ENCODE measurements at regions not wholly inside any gene's neighbourhood (a gene's known extent, or its start where the extent isn't known, plus 50 kb on each side); places are given as distances from the start of the nearest gene placed in this dataset.

DNA sequence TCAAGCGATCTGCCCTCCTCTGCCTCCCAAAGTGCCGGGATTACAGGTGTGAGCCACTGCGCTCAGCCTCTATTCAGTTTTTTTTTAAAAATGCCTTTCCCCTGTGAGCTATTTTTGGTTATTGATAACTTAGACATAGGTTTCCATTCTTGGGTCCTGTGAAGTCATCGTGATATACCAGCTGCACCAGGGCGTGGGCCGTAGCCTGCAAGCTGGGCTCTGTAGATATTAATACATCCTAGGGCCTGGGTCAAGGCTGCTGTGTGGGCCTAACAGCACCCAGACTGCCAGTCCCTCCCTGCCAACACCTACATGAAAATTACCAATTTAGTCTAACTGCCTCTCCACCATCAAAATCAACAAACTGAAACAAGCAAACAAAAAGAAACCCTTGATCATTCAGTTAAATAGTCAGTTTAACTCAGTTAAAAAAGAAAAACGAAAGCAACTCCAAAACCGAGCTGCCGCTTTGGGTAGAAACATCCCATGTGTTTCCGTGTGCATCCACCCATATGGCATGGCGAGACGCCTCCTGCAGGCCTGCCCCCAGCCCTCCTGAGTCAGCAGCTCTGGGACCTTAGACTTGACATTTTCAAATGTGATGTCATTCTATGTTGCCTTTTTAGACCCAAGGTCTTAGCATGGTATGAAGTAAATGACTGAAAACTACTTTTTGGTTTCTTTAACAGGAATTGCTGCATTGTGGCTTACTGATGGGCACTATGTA is 330.2 kb downstream of the GLRX3 start:
- no peak for DNase-seq

DNA sequence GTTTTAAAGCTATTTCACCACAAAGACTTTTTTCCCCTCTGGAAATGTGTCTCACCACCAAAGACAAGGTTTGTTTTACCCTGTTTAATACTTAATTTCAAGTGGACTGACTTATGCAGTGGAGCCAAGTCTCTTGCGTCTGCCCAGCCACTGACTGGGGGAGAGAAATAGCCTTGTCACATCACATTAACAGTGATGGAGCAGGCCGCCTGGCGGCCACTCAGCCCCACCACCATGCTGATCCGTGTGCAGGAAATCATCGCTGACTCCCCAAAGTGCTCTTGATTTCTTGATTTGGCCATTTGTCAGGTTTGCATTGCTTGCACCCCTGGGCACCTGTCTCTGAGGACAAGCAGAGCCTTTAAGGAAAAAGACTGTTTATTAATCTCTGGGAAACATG is 334.1 kb downstream of the GLRX3 start:
- DNase-seq = peak; percentile 3

DNA sequence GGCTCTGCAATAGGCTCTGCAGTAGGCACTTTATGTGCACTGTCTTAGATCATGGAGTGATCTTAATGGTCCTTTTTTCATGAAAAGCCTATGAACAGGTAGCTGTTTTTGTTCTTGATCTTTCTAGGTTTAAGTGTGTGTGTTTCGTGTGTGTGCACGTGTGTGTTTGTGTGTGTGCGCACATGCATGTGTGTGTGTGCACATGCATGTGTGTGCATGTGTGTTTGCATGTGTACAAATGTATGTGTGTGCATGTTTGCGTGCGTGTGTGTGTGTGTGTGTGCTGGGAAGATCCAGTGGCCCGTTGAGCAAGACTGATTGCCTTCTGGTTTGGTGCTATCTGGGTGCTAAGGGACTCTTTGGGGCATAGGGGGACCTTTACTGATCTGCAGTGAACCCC is 334.8 kb downstream of the GLRX3 start:
- DNase-seq = no peak

GRCh38 chr10:130471486-130471885 is 335.3 kb downstream of the GLRX3 start:
- DNase-seq = no peak

DNA sequence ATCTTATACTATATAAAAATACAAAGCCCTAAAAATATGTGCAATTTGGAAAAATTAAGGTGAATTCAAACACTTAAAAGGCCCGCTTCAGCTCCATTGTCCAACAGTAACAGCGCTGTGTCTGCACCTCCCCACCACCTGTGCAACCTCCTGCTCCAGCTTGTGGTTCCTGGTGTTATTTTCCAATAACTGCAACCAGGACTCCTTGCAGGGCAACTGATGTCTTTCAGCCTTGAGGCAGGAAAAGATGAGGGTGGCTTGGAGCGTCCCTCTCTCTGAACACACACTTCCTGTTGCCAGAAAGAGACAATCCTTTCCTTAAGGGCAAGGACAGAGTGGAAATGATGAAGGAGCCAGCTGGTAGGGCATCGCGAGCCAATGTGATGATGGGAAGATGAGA is 336.0 kb downstream of the GLRX3 start:
- DNase-seq = no peak

GRCh38 chr10:130474591-130474990 is 338.4 kb downstream of the GLRX3 start:
- no peak for DNase-seq

- no peak for DNase-seq
Observed at GRCh38 chr10:130477360-130477759, 341.2 kb downstream of the GLRX3 start.

DNA sequence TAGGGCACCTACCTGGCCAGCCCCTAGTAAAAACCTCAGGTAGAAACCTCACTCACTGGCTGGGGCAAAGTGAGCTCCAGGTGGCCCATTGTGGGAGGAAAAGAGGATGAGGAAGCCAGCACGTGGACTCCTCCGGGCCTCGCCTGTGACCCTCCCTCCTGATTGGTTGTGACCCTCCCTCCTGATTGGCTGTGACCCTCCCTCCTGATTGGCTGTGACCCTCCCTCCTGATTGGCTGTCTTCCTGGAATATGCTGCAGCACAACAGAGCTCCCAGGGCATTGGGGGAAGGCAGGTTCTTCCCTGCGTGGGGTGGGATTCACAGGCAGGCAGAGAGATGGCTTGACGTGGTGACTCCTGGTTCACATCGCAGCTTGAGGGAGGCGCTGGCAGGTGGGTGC is 343.0 kb downstream of the GLRX3 start:
- DNase-seq = no peak

- DNase-seq = peak; percentile 42
Observed at GRCh38 chr10:130479926-130480325, 343.7 kb downstream of the GLRX3 start.

DNA sequence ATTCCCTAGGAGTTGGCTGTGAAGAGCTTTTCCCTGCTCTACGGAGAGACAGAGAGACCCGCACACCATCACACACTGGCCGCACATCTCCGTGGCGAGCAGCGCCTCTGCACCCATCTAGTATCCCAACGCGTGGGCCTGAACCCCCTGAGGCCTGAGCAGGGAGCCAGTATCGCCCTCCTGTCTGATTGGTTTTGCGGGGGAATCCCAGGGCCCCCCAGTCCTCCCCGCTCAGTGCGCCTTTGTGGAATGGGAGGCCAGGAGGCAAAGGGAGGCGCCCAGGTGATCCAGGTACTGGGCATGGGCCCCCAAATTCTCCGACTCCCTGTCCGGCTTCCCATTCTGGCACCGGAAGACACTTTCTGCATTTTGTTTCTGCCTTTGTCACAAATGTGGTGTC is 344.3 kb downstream of the GLRX3 start:
- no peak for DNase-seq

DNA sequence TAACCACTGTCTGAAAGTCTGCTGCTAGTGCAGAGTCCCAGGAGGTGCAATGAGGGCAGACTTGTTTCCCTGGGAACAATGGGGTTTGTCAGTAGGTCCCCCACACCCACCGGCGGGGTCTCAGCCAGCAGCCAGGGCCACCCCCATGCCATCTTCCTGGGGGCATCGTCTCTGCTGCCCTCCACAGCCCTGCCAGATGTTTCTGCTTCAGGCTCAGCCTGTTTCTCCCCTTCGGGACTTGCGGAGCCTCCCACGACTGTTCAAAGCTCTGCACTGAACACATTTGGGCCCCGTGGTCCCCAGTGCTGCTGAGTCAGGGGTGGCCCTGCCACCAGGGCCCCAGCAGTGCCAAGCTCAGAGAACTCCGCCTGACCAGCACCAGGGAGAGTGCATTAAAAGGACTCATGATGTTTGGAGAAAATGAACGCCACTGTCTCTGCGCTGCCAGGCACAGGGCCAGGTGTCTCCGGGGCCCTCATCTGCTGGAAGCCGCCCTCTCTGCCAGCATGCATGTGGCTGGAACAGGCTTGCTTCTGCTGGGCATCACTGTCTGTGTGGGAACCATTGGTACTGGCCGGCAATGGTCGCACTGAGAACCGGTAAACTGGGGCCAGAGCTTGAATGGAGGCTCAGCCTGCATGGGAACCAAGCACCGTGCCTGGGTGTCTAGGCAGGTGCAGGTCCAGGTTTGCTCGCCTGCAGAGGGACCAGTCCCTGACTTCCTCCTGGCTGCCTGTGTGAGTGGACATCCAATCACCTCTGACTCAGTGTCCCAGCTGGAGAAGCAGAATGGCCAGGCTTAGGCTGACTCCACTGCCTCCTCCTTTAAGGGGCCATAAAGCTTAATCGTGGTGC is 345.1 kb downstream of the GLRX3 start:
- DNase-seq = no peak

GRCh38 chr10:130481936-130482335 is 345.7 kb downstream of the GLRX3 start:
- DNase-seq = no peak

GRCh38 chr10:130483691-130484467 is 347.7 kb downstream of the GLRX3 start:
- DNase-seq = no peak

DNA sequence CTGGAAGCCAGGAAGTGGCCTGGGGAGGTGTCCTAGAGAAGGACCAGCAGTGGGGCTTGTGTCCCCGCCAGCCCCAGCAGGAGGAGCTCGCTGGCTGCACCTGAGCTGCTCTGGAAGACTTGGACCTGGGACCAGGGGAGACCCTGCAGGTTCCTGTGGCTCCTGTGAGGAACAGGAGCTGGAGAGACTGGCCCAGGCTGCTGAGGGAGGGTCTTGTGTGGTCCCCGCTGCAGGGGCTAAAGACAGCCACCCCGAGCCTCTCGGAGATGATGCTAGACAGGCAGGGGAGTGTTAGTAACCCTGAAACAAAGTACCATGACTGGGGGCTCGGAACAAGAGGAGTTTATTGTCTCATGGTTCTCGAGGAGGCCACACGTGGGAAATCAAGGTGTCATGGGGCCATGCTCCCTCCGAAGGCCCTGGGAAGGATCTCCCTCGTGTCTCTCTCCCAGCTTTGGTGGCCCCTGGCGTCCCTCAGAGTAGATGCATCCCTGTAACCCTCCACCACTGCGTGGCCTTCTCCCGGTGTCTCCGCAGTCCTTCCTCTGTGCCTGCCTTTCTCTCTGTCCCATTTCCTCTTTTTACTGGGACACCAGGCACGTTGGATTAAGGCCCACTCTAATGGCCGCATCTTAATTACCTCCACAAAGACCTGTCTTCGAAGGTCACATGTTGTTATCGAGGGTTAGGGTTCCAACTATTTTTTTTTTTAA is 348.4 kb downstream of the GLRX3 start:
- DNase-seq = no peak

DNA sequence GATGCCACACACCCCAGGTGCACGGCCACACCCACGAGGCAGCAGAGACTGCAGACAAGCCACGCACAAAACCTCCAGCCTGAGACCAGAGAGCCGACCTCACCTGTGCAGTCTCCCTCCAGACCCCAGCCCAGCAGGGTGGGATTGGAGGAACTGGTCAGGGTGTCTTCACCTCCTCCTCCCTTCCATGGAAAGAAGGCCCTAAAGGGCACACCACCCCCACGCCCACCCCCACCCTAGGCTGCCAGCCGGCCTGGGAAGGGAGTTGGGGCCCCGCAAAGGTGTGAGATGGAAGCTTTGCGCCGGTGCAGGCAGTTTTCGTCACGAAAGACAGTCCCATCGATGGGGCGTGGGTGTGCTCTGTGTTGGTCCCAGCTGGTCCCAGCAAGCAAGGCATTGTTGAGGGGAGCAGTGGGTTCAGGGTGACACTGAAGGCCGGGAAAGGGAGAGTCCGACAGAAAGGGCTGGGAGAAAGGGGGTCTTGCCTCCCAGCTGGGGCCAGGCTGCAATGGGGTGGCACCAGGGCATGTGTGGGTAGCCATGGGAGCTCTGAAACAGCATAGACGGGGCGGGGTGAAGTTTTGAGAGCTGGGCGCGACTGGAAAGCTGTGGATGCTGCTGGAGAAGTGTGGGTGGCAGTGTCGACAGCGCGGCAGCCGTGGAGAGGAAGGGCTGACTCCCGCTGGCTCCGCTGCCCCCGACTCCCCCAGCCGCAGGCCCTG is 349.2 kb downstream of the GLRX3 start:
- DNase-seq = no peak

DNA sequence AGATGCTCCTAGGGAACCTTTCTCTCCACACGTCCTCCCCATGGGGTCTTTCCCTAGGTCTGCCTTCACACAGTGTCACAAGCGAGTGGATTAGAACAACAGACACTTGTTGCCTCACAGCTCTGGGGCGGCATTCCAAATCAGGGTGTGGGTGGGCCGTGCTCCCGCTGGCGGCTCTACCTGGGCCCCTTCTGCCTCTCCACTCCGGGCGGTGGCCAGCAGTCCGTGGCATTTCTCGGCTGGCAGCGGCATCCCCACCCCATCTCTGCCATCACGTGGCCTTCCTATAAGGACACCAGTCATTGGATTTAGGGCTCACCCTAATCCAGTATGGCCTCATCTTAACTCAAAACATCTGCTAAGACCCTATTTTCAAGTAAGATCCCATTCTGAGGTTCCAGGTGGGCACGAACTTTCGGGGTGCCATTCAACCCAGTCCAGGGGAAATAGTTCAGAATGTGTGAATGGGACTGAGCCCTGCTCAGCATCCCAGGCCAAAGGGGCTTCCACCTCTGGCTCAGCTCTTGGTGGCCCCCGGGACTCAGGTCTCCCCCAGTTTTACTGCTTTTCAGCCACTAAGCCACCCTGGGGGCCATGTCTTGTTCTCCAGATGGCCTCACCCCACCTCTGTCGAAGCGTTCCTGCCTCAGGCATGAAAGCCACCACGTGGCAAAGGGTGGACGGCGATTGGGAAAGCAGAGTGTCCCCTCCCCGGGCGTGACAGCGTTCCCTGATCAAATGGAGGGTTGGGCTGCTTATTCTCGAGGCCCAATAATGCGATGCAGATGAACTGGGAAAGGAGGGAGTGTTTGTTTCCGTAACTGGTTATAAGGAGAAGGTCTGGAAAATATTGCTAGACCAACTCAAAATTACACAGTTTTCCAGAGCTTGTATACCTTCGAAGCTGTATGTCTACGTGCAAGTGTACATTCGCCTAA is 350.0 kb downstream of the GLRX3 start:
- no peak for DNase-seq

- DNase-seq = no peak
Observed at GRCh38 chr10:130486906-130487305, 350.7 kb downstream of the GLRX3 start.

DNA sequence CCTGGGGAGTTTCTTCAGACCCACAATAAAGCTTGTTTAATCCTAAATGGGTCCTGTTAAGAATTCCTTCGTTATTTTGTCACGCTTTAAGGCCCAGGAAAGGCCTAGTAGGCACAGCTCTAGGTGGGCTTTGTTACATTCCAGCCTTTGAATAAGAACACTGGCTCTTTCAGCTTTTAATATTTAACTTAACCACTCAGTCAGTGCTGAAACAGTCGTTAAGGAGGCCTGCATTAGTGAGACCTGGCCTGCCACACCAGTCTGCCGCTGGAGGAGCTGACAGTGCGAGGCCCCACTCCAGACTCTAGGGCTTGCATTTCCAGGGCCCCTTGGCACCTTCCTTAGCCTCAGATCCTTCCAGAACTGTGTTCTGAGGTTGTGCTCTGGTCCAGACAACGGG is 351.4 kb downstream of the GLRX3 start:
- DNase-seq = no peak

DNA sequence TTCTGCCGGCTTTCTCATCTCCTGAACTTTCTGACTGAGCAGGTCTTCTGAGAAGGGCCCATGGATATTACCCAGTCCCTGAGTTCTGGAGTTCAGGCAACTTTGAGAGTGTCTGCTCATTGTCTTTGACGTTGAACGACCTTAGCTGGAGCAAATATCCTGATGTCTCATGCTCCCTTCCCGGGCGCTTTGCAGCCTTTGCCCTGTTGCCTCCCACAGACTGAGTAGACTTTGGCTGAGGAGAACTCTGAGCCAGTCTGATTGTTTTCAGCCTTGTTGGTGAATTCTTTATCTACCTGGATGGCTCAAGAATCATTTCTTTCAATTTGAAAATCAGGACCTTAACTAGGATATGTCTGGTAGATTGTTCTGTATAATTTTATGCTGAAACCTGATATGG is 353.7 kb downstream of the GLRX3 start:
- DNase-seq = no peak

DNA sequence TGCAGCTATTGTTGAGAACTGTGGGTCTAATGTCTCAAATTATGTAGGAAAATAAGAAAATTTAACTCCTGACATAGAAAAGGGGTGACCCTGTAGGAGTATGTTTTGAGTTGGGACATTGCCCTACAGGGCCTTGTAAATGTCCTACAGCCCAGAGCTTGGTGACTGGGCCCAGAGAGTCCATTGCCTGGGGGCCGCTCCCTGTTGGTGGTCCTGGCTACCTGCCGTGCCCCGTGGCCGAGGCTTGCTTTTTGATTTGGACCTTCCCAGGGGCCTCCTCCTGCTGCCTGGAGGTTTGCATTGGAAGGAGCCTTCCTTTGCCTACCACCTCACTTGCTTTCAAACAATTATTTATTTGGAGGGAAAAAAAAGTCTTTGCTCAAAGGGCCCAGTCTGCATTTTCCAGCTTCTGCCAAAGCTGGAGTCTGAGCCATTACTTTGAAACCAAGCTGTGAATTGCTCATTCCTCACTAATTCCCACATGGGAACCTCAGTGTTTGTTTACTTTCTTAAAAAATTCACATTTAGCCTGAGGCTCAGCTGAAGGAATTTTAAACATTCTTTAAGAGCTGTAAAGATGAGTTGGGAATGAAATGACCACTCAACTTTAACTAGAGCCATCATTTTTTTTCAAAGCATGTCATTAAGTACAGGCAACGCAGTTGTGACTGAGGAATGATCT is 355.0 kb downstream of the GLRX3 start:
- no peak for DNase-seq

GRCh38 chr10:130491693-130492050 is 355.5 kb downstream of the GLRX3 start:
- peak; percentile 50 for DNase-seq
